Ovary (tissue), 7 donors: ENCODE measurements at regions not wholly inside any gene's neighbourhood (a gene's known extent, or its start where the extent isn't known, plus 50 kb on each side); places are given as distances from the start of the nearest gene placed in this dataset.

Source experiments
- DNase-seq, 5 donors: peaks; one replicate each; pipeline ENCODE4 v3.0.0-alpha.2; 2019 to 2020
- H3K27ac ChIP-seq, 2 donors: fragments of 200-600 bp; one replicate each; pipeline versions ENCODE4 v1.5.1 to v1.8.0; 2019 to 2022
- H3K27me3 ChIP-seq: fragments of 200-600 bp; one replicate; pipeline ENCODE4 v1.8.0; 2022
- H3K36me3 ChIP-seq: fragments of 200-600 bp; sonication (generic); one replicate; pipeline ENCODE4 v1.5.1; 2019
- H3K4me1 ChIP-seq: one replicate; pipeline ENCODE4 v1.8.1; 2013; ENCODE audit warnings: mild to moderate bottlenecking, moderate library complexity; ENCODE audit not compliant: insufficient read depth
- H3K4me3 ChIP-seq: fragments of 200-600 bp; sonication (generic); one replicate; pipeline ENCODE4 v1.5.1; 2017
- H3K9me3 ChIP-seq, 2 donors: fragments of 200-600 bp in 1 of 2; sonication (generic) in 1 of 2; one replicate each; pipeline versions ENCODE4 v1.5.1 to v1.8.1; 2013 to 2019; ENCODE audit warnings: mild to moderate bottlenecking in 1 of 2, moderate library complexity in 1 of 2
- EP300 ChIP-seq: sonication (generic); formaldehyde crosslinking; IDR thresholded peaks from one replicate; pipeline ENCODE4 v1.6.1; 2017; ENCODE audit warnings: antibody characterized with exemption
- POLR2A ChIP-seq: fragments of 450-650 bp; IDR thresholded peaks from one replicate; pipeline ENCODE4 v1.6.1; 2017; ENCODE audit warnings: antibody characterized with exemption, mild to moderate bottlenecking, moderate library complexity
- WGBS, 3 donors: extraction: QIAGEN DNeasy Blood & Tissue Kit in 1 of 3; methylation state at CpG; one replicate each; pipeline versions ENCODE4 v1.1.5 to v1.1.7; 2013 to 2017; 5-methylcytosine and 5-hydroxymethylcytosine counted together
- intact Hi-C, 4 donors: fragments of 100-400 bp; cut with DNase I; formaldehyde crosslinking; loops; one replicate each; pipeline versions ENCODE4 v1.11.0 to v1.15.1; 2022 to 2023
- TF ChIP-seq, protein P1 (sequence below), 3 donors: fragments of 450-650 bp in 2 of 3; fragments of 200-600 bp in 1 of 3; IDR thresholded peaks; one replicate each; pipeline versions ENCODE4 v1.5.1 to v1.8.0; 2016 to 2022; ENCODE audit warnings: antibody characterized with exemption in 3 of 3, mild to moderate bottlenecking in 1 of 3
- donor health status: DM: no; HTN: no; CAD: no; lungs with moderate emphysema.
- donor health status: DM: no; HTN: no; CAD: no.
- donor health status: Bipolar disorder and iron deficiency.
- donor health status: DM: no; HTN: no; CAD: no.
- donor health status: DM: yes; HTN: yes; CAD: no.

DNA sequence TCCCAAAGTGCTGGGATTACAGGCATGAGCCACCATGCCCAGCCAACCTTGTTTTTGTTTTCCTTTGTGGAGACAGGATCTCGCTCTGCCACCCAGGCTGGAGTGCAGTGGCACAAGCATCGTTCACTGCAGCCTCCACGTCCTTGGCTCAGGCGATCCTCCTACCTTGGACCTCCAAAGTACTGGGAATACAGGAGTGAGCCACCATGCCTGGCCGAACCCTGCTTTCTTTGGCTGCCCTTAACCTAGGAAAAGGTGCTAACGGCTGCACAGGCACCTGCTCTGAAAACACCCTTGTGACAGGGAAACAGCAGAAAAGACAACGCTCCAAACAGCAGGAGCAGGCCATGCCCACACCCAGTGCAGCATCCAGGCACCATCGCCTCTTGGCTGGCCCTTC lies 71.9 kb downstream of the OAT start:
- intact Hi-C loops: no loop called here
- H3K27ac ChIP-seq: no peak overlapping the region
- H3K4me3 ChIP-seq: no peak overlapping the region
- H3K9me3 ChIP-seq: no peaks in the 10 kb centered on the region
- TF ChIP-seq POLR2A (no peak), EP300 (no peak)
- TF ChIP-seq, protein P1, sequence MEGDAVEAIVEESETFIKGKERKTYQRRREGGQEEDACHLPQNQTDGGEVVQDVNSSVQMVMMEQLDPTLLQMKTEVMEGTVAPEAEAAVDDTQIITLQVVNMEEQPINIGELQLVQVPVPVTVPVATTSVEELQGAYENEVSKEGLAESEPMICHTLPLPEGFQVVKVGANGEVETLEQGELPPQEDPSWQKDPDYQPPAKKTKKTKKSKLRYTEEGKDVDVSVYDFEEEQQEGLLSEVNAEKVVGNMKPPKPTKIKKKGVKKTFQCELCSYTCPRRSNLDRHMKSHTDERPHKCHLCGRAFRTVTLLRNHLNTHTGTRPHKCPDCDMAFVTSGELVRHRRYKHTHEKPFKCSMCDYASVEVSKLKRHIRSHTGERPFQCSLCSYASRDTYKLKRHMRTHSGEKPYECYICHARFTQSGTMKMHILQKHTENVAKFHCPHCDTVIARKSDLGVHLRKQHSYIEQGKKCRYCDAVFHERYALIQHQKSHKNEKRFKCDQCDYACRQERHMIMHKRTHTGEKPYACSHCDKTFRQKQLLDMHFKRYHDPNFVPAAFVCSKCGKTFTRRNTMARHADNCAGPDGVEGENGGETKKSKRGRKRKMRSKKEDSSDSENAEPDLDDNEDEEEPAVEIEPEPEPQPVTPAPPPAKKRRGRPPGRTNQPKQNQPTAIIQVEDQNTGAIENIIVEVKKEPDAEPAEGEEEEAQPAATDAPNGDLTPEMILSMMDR (IDR thresholded peaks at IDR 0.05): no peak
- no peak for DNase-seq
- WGBS, 3 donors: 97 to 98% (median 98%) methylated on average over 8 of the region's 8 CpGs
- no peaks in the 10 kb centered on the region for H3K36me3 ChIP-seq
- H3K27me3 ChIP-seq: no peaks in the 10 kb centered on the region
- H3K4me1 ChIP-seq: no peaks in the 10 kb centered on the region

DNA sequence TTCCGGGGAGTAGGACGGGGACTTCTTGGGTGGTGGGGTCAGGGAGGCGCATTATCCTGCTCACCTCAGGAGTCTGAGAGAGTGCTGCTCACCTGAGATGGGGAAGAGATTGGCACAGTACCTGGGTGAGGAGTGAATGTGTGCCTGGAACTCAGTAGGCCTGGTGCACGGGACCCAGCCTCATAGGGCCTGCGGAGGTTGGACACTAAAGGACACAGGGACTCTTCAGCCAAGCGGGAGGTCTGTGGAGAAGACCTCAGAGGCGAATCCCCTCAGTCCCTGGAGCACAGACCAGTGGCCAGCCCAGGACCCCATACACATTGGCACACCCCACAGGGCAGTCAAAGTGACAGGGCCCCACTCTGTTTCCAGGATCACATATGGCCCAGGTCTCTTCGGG lies 73.2 kb downstream of the OAT start:
- TF ChIP-seq POLR2A: no peak
- no peak for TF ChIP-seq EP300
- H3K27me3 ChIP-seq: no peaks in the 10 kb centered on the region
- H3K27ac ChIP-seq: no peak overlapping the region
- 92 to 96% (median 95%) methylated on average over 8 of the region's 8 CpGs for WGBS, 3 donors
- DNase-seq: no peak
- H3K4me3 ChIP-seq: no peak overlapping the region
- H3K9me3 ChIP-seq: no peaks in the 10 kb centered on the region
- no peaks in the 10 kb centered on the region for H3K36me3 ChIP-seq
- intact Hi-C loops: no loop called here
- H3K4me1 ChIP-seq: peaks cover 4% of the 10 kb centered on the region

DNA sequence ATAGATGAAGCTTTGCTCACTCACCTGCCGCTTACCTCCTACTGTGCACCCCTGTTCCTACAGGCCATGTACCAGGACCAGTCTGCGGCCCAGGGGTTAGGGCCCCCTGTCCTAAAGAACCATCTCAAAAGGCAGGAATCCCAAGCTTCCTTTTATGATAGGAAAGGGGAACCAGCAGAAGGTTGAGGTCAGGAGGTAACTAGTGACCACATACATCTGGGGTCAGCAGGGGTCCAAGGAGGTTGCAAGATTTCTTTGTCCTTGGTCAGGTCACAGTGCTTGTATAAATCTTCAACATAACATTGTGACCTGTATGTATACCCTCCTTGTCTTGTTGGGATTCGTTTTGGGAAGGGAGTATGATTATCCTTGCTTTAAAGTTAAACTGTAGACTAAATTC lies 73.8 kb downstream of the OAT start:
- 86 to 88% (median 86%) methylated on average over 3 of the region's 3 CpGs for WGBS, 3 donors
- intact Hi-C loops: no loop called here
- Histone ChIP-seq H3K27ac (no peak overlapping the region), H3K9me3 (no peaks in the 10 kb centered on the region), H3K36me3 (no peaks in the 10 kb centered on the region), H3K4me3 (no peak overlapping the region), H3K27me3 (no peaks in the 10 kb centered on the region), H3K4me1 (peaks cover 9% of the 10 kb centered on the region)
- no peak for DNase-seq
- no peak for TF ChIP-seq POLR2A
- TF ChIP-seq EP300: no peak
- TF ChIP-seq, protein P1 (IDR thresholded peaks at IDR 0.05): no peak

DNA sequence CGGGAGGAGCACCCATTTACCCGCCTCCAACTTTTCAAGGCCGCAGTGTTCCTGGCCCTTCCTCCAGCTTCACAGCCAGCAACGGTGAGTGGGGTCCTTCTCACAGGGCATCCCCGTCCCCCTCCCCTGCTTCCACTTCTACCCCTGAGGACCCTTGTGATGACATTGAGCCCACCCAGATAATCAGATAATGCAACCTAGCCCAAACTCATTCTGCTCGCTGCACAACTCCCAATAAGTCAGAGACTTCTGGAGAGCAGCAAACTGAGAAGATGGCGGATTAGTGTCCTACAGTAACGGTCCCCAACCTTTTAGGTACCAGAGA lies 74.5 kb downstream of the OAT start:
- Histone ChIP-seq H3K27ac (no peak overlapping the region), H3K36me3 (no peaks in the 10 kb centered on the region), H3K9me3 (no peaks in the 10 kb centered on the region), H3K4me3 (no peak overlapping the region), H3K27me3 (no peaks in the 10 kb centered on the region), H3K4me1 (peaks cover 9% of the 10 kb centered on the region)
- DNase-seq: no peak
- intact Hi-C loops: no loop called here
- WGBS, 3 donors: 89 to 94% (median 92%) methylated on average over 8 of the region's 8 CpGs
- TF ChIP-seq, protein P1 (IDR thresholded peaks at IDR 0.05): no peak
- no peak for TF ChIP-seq EP300
- no peak for TF ChIP-seq POLR2A

DNA sequence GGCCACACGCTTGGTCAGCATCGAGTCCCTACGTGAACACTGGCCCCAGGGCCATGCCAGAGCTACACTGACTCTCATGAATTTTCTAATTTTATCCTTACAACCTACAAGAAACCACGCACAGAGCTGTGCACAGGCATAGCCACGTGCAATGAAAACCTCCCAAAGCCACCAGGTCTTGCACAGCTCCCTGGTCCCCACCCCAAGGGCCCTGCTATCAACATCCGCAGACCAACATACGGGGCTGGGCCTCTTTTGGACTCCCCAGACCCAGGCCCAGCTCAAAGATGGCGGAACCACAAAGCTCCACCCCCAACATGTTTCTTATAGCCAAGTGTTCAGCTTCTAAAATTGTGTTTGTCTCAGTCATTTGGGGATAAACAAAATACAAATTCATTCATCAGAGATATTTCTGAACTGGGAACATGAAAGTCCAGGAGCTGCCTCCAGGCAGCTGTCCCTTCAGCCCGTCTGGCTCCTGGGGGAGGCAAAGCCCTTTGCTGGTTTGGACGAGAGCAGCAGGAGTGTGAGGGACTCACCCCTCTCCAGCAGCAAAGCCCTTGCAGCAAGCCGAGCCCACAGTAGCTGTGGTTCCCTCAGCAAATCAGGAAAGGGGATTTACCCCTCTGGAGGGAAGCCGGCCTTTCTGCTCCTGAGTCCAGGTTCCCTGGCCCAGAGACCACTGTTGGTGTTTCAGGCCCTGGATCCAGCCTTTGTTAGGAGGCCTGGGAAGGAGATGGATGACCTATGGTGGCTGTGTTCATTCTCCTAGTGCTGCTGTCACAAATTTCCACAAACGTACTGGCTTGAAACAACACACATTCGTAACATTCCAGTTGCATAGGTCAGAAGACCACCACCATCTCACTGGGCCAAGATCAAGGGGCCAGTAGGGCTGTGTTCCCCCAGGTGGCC lies 75.1 kb downstream of the OAT start:
- Histone ChIP-seq H3K9me3 (no peaks in the 10 kb centered on the region), H3K4me3 (no peak overlapping the region), H3K27me3 (no peaks in the 10 kb centered on the region), H3K4me1 (peaks cover 9% of the 10 kb centered on the region), H3K27ac (no peak overlapping the region), H3K36me3 (no peaks in the 10 kb centered on the region)
- intact Hi-C loops: no loop called here
- no peak for DNase-seq
- no peak for TF ChIP-seq EP300
- TF ChIP-seq, protein P1 (IDR thresholded peaks at IDR 0.05): no peak
- WGBS, 3 donors: 89 to 95% (median 92%) methylated on average over 14 of the region's 14 CpGs
